Left lung (tissue), 4 donors: ENCODE measurements at regions not wholly inside any gene's neighbourhood (a gene's known extent, or its start where the extent isn't known, plus 50 kb on each side); places are given as distances from the start of the nearest gene placed in this dataset.
"Not testable (repeated sequence)": the region's sequence is repeated elsewhere in the genome, so short reads cannot be mapped to it uniquely, and the experiment has no call there.

ENCODE experiments used
- ATAC-seq: fragments of 200-7000 bp; cut with Tn5 transposase; one replicate; pipeline ENCODE4 v1.9.1; 2020; ENCODE audit warnings: moderate library complexity
- DNase-seq, 4 donors: peaks; one replicate each; pipeline ENCODE4 v3.0.0-alpha.2; 2013 to 2020
- H3K27ac ChIP-seq, 2 donors: fragments of 200-600 bp; sonication (generic) in 1 of 2; one replicate each; pipeline versions ENCODE4 v1.5.0 to v1.8.0; 2020 to 2021
- H3K27me3 ChIP-seq, 2 donors: fragments of 200-600 bp; sonication (generic) in 1 of 2; one replicate each; pipeline versions ENCODE4 v1.5.0 to v1.8.0; 2020 to 2021
- H3K36me3 ChIP-seq, 2 donors: fragments of 200-600 bp; sonication (generic) in 1 of 2; one replicate each; pipeline versions ENCODE4 v1.5.0 to v1.8.0; 2020 to 2021
- H3K4me1 ChIP-seq, 2 donors: fragments of 200-600 bp; one replicate each; pipeline ENCODE4 v1.8.0; 2021
- H3K4me3 ChIP-seq, 2 donors: fragments of 200-600 bp; sonication (generic) in 1 of 2; one replicate each; pipeline versions ENCODE4 v1.5.0 to v1.8.0; 2020 to 2021; ENCODE audit warnings: mild to moderate bottlenecking in 1 of 2
- H3K9me3 ChIP-seq, 2 donors: fragments of 200-600 bp; sonication (generic) in 1 of 2; one replicate each; pipeline versions ENCODE4 v1.5.0 to v1.8.0; 2020 to 2021
- intact Hi-C, 2 donors: fragments of 100-400 bp; cut with DNase I; formaldehyde crosslinking; loops; one replicate each; pipeline versions ENCODE4 v1.11.2 to v1.14.2; 2022
- TF ChIP-seq, protein P1 (sequence below), 2 donors: fragments of 200-600 bp; sonication (generic) in 1 of 2; IDR thresholded peaks; one replicate each; pipeline versions ENCODE4 v1.5.0 to v1.8.0; 2021; ENCODE audit warnings: antibody characterized with exemption in 2 of 2
- donor health status: DM: no; HTN: yes; CAD: no.
- donor health status: DM: no; HTN: no; CAD: no.

DNA sequence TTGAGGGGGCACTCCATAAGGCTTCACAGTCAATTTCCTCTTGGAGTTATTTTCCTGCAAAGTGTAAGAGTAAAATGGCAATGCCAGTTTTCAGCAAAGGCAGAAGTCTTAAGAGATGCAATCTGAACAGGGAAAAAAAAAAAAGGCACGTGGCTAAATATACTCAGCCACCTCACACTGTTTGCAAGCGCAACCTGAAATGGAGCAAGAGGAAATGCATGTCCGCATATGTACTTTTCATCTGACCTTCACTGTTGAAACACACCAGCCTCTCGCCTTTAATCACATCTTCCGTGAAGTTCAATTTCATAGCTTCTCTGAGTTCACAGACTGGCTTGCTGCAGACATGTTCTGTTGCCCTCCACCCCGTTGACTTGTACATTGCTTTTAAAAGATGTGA is 101.4 kb downstream of the KATNIP start:
- peaks cover 0 to 32% of the 10 kb centered on the region in 2 donors for H3K36me3 ChIP-seq
- peaks cover 0 to 4% of the 10 kb centered on the region in 2 donors for H3K4me1 ChIP-seq
- H3K27ac ChIP-seq = no peak overlapping the region
- no peak overlapping the region for H3K4me3 ChIP-seq
- intact Hi-C loops = no loop called here
- H3K9me3 ChIP-seq = no peaks in the 10 kb centered on the region
- TF ChIP-seq, protein P1, sequence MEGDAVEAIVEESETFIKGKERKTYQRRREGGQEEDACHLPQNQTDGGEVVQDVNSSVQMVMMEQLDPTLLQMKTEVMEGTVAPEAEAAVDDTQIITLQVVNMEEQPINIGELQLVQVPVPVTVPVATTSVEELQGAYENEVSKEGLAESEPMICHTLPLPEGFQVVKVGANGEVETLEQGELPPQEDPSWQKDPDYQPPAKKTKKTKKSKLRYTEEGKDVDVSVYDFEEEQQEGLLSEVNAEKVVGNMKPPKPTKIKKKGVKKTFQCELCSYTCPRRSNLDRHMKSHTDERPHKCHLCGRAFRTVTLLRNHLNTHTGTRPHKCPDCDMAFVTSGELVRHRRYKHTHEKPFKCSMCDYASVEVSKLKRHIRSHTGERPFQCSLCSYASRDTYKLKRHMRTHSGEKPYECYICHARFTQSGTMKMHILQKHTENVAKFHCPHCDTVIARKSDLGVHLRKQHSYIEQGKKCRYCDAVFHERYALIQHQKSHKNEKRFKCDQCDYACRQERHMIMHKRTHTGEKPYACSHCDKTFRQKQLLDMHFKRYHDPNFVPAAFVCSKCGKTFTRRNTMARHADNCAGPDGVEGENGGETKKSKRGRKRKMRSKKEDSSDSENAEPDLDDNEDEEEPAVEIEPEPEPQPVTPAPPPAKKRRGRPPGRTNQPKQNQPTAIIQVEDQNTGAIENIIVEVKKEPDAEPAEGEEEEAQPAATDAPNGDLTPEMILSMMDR (IDR thresholded peaks at IDR 0.05) = no peak
- DNase-seq (no peak), ATAC-seq (no peak)
- no peaks in the 10 kb centered on the region for H3K27me3 ChIP-seq

GRCh38 chr16:27657811-27658210 is 107.9 kb downstream of the KATNIP start:
- no peaks in the 10 kb centered on the region for H3K9me3 ChIP-seq
- TF ChIP-seq, protein P1 (IDR thresholded peaks at IDR 0.05) = no peak
- intact Hi-C loops = no loop called here

GRCh38 chr16:27660507-27660906 is 110.6 kb downstream of the KATNIP start:
- TF ChIP-seq, protein P1 (IDR thresholded peaks at IDR 0.05) = no peak
- intact Hi-C loops = no loop called here
- H3K27me3 ChIP-seq = no peaks in the 10 kb centered on the region

More at GRCh38 chr16:27657811-27658210, 107.9 kb downstream of the KATNIP start:
- DNase-seq = no peak
- ATAC-seq = no peak
- Histone ChIP-seq H3K4me1 (no peaks in the 10 kb centered on the region), H3K36me3 (peaks cover 0 to 21% of the 10 kb centered on the region in 2 donors), H3K27me3 (no peaks in the 10 kb centered on the region), H3K4me3 (no peak overlapping the region), H3K27ac (no peak overlapping the region)

GRCh38 chr16:27663235-27663634 is 113.3 kb downstream of the KATNIP start:
- DNase-seq, ATAC-seq, H3K27ac ChIP-seq, H3K36me3 ChIP-seq, H3K4me1 ChIP-seq, H3K9me3 ChIP-seq, H3K27me3 ChIP-seq, H3K4me3 ChIP-seq, intact Hi-C loops: not testable (repeated sequence)

More at GRCh38 chr16:27660507-27660906, 110.6 kb downstream of the KATNIP start:
- ATAC-seq = no peak
- no peak overlapping the region for H3K4me3 ChIP-seq
- no peak overlapping the region for H3K27ac ChIP-seq
- DNase-seq = no peak
- no peaks in the 10 kb centered on the region for H3K9me3 ChIP-seq
- H3K36me3 ChIP-seq = peaks cover 0 to 19% of the 10 kb centered on the region in 2 donors
- no peaks in the 10 kb centered on the region for H3K4me1 ChIP-seq

DNA sequence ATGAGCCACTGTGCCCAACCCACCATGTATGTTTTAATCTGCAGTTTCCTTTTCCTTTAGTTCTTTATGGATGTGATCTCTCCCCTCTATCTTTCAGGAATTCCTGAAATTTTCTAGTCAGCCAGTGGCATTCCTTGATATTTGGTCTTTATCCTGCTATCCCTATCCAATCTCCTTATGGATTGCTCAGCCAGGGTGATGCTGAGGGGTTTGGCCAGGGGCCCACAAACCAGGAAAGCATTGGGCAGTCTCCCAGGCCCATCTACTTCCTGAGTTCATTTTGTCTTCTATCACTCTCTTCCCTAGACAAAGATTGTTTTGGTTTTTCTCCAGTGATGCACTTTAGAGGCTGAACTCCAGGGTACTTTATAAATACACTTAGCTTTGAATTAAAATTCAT is 115.9 kb downstream of the KATNIP start:
- intact Hi-C loops = no loop called here
- no peaks in the 10 kb centered on the region for H3K27me3 ChIP-seq
- TF ChIP-seq, protein P1 (IDR thresholded peaks at IDR 0.05) = no peak
- peaks cover 0 to 6% of the 10 kb centered on the region in 2 donors for H3K36me3 ChIP-seq
- DNase-seq (no peak), ATAC-seq (no peak)
- H3K9me3 ChIP-seq = no peaks in the 10 kb centered on the region
- H3K4me1 ChIP-seq = no peaks in the 10 kb centered on the region
- H3K27ac ChIP-seq = no peak overlapping the region
- H3K4me3 ChIP-seq = no peak overlapping the region
